SU-DHL-6 (cell line): ENCODE measurements at regions not wholly inside any gene's neighbourhood (a gene's known extent, or its start where the extent isn't known, plus 50 kb on each side); places are given as distances from the start of the nearest gene placed in this dataset.

Experiments
- H2AFZ ChIP-seq: fragments of 200-600 bp; sonication (generic); 2 replicates; pipeline ENCODE4 v1.6.1; 2014; ENCODE audit warnings: low read depth, mild to moderate bottlenecking, moderate library complexity, mixed read lengths, antibody characterized with exemption, low read length; ENCODE audit not compliant: severe bottlenecking
- H3F3A ChIP-seq: fragments of 200-600 bp; shearing (Covaris generic); 2 replicates; pipeline ENCODE4 v1.6.0; 2016; ENCODE audit warnings: antibody characterized with exemption, mild to moderate bottlenecking; ENCODE audit not compliant: insufficient read depth
- H3K27ac ChIP-seq: fragments of 200-600 bp; sonication (generic); 2 replicates; pipeline ENCODE4 v1.5.1; 2016; ENCODE audit warnings: low read depth, mild to moderate bottlenecking, low read length, moderate library complexity, mixed read lengths
- H3K27me3 ChIP-seq: fragments of 200-600 bp; sonication (generic), shearing (Covaris generic); 2 replicates; pipeline ENCODE4 v1.6.0; 2014; ENCODE audit warnings: mild to moderate bottlenecking, low read length
- H3K36me3 ChIP-seq: fragments of 200-600 bp; sonication (generic); 2 replicates; pipeline ENCODE4 v1.6.1; 2014; ENCODE audit warnings: mild to moderate bottlenecking, low read length, mixed read lengths
- H3K4me2 ChIP-seq: fragments of 300-600, 200-600 bp; shearing (Covaris generic), sonication (generic); 2 replicates; pipeline ENCODE4 v1.6.0; 2014; ENCODE audit warnings: low read length, low read depth, mild to moderate bottlenecking; ENCODE audit not compliant: poor library complexity, severe bottlenecking
- H3K4me3 ChIP-seq: fragments of 200-600 bp; sonication (generic); 2 replicates; pipeline ENCODE4 v1.5.1; 2014; ENCODE audit warnings: antibody characterized with exemption, low read length, mild to moderate bottlenecking, mixed read lengths; ENCODE audit not compliant: insufficient read depth, poor library complexity, severe bottlenecking
- H3K79me2 ChIP-seq: fragments of 200-600 bp; sonication (generic); 2 replicates; pipeline ENCODE4 v1.6.1; 2014; ENCODE audit warnings: mild to moderate bottlenecking, low read length, moderate library complexity; ENCODE audit not compliant: insufficient read depth
- H3K9ac ChIP-seq: fragments of 200-600 bp; sonication (generic); 2 replicates; pipeline ENCODE4 v1.7.0; 2014; ENCODE audit warnings: mild to moderate bottlenecking, low read length
- H3K9me2 ChIP-seq: fragments of 200-600 bp; sonication (generic); replicated peaks from 2 replicates; pipeline ENCODE4 v1.6.1; 2014; ENCODE audit warnings: low read length; ENCODE audit not compliant: insufficient read depth
- H3K9me3 ChIP-seq: fragments of 200-600 bp; sonication (generic); 2 replicates; pipeline ENCODE4 v1.6.1; 2014; ENCODE audit warnings: low read length, mixed read lengths; ENCODE audit not compliant: insufficient read depth
- H4K20me1 ChIP-seq: fragments of 200-600 bp; sonication (generic); 2 replicates; pipeline ENCODE4 v1.6.1; 2014; ENCODE audit warnings: low read depth, mild to moderate bottlenecking, antibody characterized with exemption, low read length, moderate library complexity, mixed read lengths
- CTCF ChIP-seq: fragments of 200-600 bp; sonication (generic); IDR thresholded peaks from one replicate; pipeline ENCODE4 v1.5.1; 2017; ENCODE audit warnings: antibody characterized with exemption, mild to moderate bottlenecking, low read length, moderate library complexity; ENCODE audit not compliant: insufficient read depth, poor library complexity, severe bottlenecking
- EZH2phosphoT487 ChIP-seq: fragments of 200-600 bp; sonication (generic), shearing (Covaris generic); conservative IDR thresholded peaks from 2 replicates; pipeline ENCODE4 v1.6.1; 2018; ENCODE audit warnings: mild to moderate bottlenecking, antibody characterized with exemption, low read length, moderate library complexity, mixed read lengths

GRCh38 chr4:164536814-164537213 is 217.1 kb upstream of the SMIM31 start:
- TF ChIP-seq CTCF (no peak), EZH2phosphoT487 (no peak)
- H3K27me3 ChIP-seq = no peaks in the 10 kb centered on the region
- H3F3A ChIP-seq = no peaks in the 10 kb centered on the region
- no peak overlapping the region for H3K27ac ChIP-seq
- no peaks in the 10 kb centered on the region for H3K36me3 ChIP-seq
- no peaks in the 10 kb centered on the region for H3K9me2 ChIP-seq
- H3K4me2 ChIP-seq = no peak overlapping the region
- no peak overlapping the region for H3K9ac ChIP-seq
- H3K4me3 ChIP-seq = no peak overlapping the region
- no peak overlapping the region for H2AFZ ChIP-seq
- no peaks in the 10 kb centered on the region for H4K20me1 ChIP-seq
- no peaks in the 10 kb centered on the region for H3K79me2 ChIP-seq
- H3K9me3 ChIP-seq = no peaks in the 10 kb centered on the region

- Histone ChIP-seq H3K36me3 (no peaks in the 10 kb centered on the region), H3K79me2 (no peaks in the 10 kb centered on the region), H3K4me2 (no peak overlapping the region)
Measured at GRCh38 chr4:164538097-164538496, 215.8 kb upstream of the SMIM31 start.

GRCh38 chr4:164540987-164541386 is 212.9 kb upstream of the SMIM31 start:
- Histone ChIP-seq H3K4me2 (no peak overlapping the region), H3F3A (no peaks in the 10 kb centered on the region), H3K9me2 (no peaks in the 10 kb centered on the region), H3K36me3 (no peaks in the 10 kb centered on the region), H2AFZ (no peak overlapping the region), H3K9me3 (no peaks in the 10 kb centered on the region), H3K9ac (no peak overlapping the region), H3K4me3 (no peak overlapping the region), H3K79me2 (no peaks in the 10 kb centered on the region), H3K27me3 (no peaks in the 10 kb centered on the region), H4K20me1 (no peaks in the 10 kb centered on the region), H3K27ac (no peak overlapping the region)
- TF ChIP-seq CTCF = no peak
- no peak for TF ChIP-seq EZH2phosphoT487

More at GRCh38 chr4:164538097-164538496, 215.8 kb upstream of the SMIM31 start:
- no peak overlapping the region for H3K9ac ChIP-seq
- no peaks in the 10 kb centered on the region for H3K9me3 ChIP-seq
- no peaks in the 10 kb centered on the region for H3F3A ChIP-seq
- no peaks in the 10 kb centered on the region for H3K9me2 ChIP-seq
- no peak overlapping the region for H2AFZ ChIP-seq
- H3K27ac ChIP-seq = no peak overlapping the region
- TF ChIP-seq CTCF (no peak), EZH2phosphoT487 (no peak)
- H3K27me3 ChIP-seq = no peaks in the 10 kb centered on the region
- H4K20me1 ChIP-seq = no peaks in the 10 kb centered on the region
- H3K4me3 ChIP-seq = no peak overlapping the region

GRCh38 chr4:164542431-164542830 is 211.5 kb upstream of the SMIM31 start:
- no peaks in the 10 kb centered on the region for H3K9me2 ChIP-seq
- no peak overlapping the region for H3K9ac ChIP-seq
- TF ChIP-seq EZH2phosphoT487 (no peak), CTCF (no peak)
- no peak overlapping the region for H3K27ac ChIP-seq
- no peaks in the 10 kb centered on the region for H3K36me3 ChIP-seq
- H3K79me2 ChIP-seq = no peaks in the 10 kb centered on the region
- H3K27me3 ChIP-seq = no peaks in the 10 kb centered on the region
- H2AFZ ChIP-seq = no peak overlapping the region
- no peaks in the 10 kb centered on the region for H3F3A ChIP-seq
- no peak overlapping the region for H3K4me2 ChIP-seq
- no peak overlapping the region for H3K4me3 ChIP-seq
- no peaks in the 10 kb centered on the region for H3K9me3 ChIP-seq
- H4K20me1 ChIP-seq = no peaks in the 10 kb centered on the region
